IMR-90 (cell line): ENCODE measurements at regions not wholly inside any gene's neighbourhood (a gene's known extent, or its start where the extent isn't known, plus 50 kb on each side); places are given as distances from the start of the nearest gene placed in this dataset.

Experiments used
- ATAC-seq: fragments of 200-7000 bp; cut with Tn5 transposase; 2 replicates; pipeline ENCODE4 v1.9.1; 2020; ENCODE audit warnings: low read depth, mild to moderate bottlenecking, moderate library complexity
- BruUV-seq: library from RNA; stranded (reverse); fragments of 400-500 nt; replicated peaks from 2 replicates; lab custom pipeline; 2021; lab: Mats Ljungman, UMichigan
- CTCF ChIA-PET: fragments of 300-600 bp; formaldehyde crosslinking; extraction: SDS; loops from one replicate; lab custom pipeline; 2021; ENCODE audit warnings: antibody characterized with exemption; lab: Yijun Ruan, JAX
- POLR2A ChIA-PET: fragments of 300-600 bp; sonication (Branson Sonifier 250); formaldehyde crosslinking; loops from one replicate; lab custom pipeline; 2022; ENCODE audit warnings: antibody characterized with exemption; ENCODE audit not compliant: unreplicated experiment; lab: Charles Lee
- DNase-seq: peaks from one replicate; pipeline ENCODE4 v3.0.0; 2013
- H2AFZ ChIP-seq: replicated peaks from 2 replicates; pipeline ENCODE3; 2013; ENCODE audit warnings: low read length, mild to moderate bottlenecking; ENCODE audit not compliant: poor library complexity
- H2AK5ac ChIP-seq: 2 replicates; pipeline ENCODE4 v1.6.1; 2013; ENCODE audit warnings: low read depth, low read length, inconsistent platforms
- H2AK9ac ChIP-seq: replicated peaks from 2 replicates; pipeline ENCODE3; 2013; ENCODE audit warnings: mild to moderate bottlenecking, low read depth, low read length, moderate library complexity; ENCODE audit not compliant: poor library complexity
- H2BK120ac ChIP-seq: 2 replicates; pipeline ENCODE4 v1.6.1; 2013; ENCODE audit warnings: low read depth, low read length, inconsistent platforms
- H2BK15ac ChIP-seq: 3 replicates; pipeline ENCODE4 v1.6.1; 2013; ENCODE audit warnings: low read depth, low read length, inconsistent platforms
- H2BK20ac ChIP-seq: 2 replicates; pipeline ENCODE4 v1.6.1; 2013; ENCODE audit warnings: low read depth, mild to moderate bottlenecking, inconsistent platforms, low read length, moderate library complexity
- H2BK5ac ChIP-seq: 2 replicates; pipeline ENCODE4 v1.6.1; 2013; ENCODE audit warnings: mild to moderate bottlenecking, low read depth, low read length, inconsistent platforms; ENCODE audit not compliant: poor library complexity, severe bottlenecking
- H3K14ac ChIP-seq: replicated peaks from 2 replicates; pipeline ENCODE4 v1.6.1; 2013; ENCODE audit warnings: low read depth, low read length, inconsistent platforms
- H3K18ac ChIP-seq: 2 replicates; pipeline ENCODE4 v1.6.1; 2013; ENCODE audit warnings: low read depth, low read length, control low read depth
- H3K23ac ChIP-seq: 2 replicates; pipeline ENCODE4 v1.6.1; 2013; ENCODE audit warnings: low read depth, low read length, inconsistent platforms
- H3K27ac ChIP-seq: 2 replicates; pipeline ENCODE4 v1.5.1; 2013; ENCODE audit warnings: mild to moderate bottlenecking, control low read depth, low read length; ENCODE audit not compliant: insufficient read depth
- H3K27me3 ChIP-seq: 2 replicates; pipeline ENCODE4 v1.6.1; 2013; ENCODE audit warnings: low read length; ENCODE audit not compliant: control insufficient read depth, insufficient read depth
- H3K36me3 ChIP-seq: 2 replicates; pipeline ENCODE4 v1.6.1; 2013; ENCODE audit warnings: low read length, mixed read lengths; ENCODE audit not compliant: control insufficient read depth, insufficient read depth
- H3K4ac ChIP-seq: 2 replicates; pipeline ENCODE4 v1.6.1; 2013; ENCODE audit warnings: low read depth, low read length, inconsistent platforms
- H3K4me1 ChIP-seq: 2 replicates; pipeline ENCODE4 v1.6.1; 2013; ENCODE audit warnings: low read length, mixed read lengths; ENCODE audit not compliant: control insufficient read depth, insufficient read depth
- H3K4me2 ChIP-seq: 2 replicates; pipeline ENCODE4 v1.6.1; 2013; ENCODE audit warnings: low read depth, mild to moderate bottlenecking, control low read depth, low read length, moderate library complexity
- H3K4me3 ChIP-seq: 2 replicates; pipeline ENCODE4 v1.5.1; 2013; ENCODE audit warnings: low read depth, mild to moderate bottlenecking, control low read depth, low read length, moderate library complexity; ENCODE audit not compliant: insufficient read depth
- H3K56ac ChIP-seq: 2 replicates; pipeline ENCODE4 v1.6.1; 2013; ENCODE audit warnings: low read length, inconsistent platforms; ENCODE audit not compliant: insufficient read depth; ENCODE audit errors: extremely low read depth
- H3K79me1 ChIP-seq, 2 experiments: 2 replicates each; pipeline ENCODE4 v1.6.1; 2013; ENCODE audit warnings: low read length in 2 of 2, inconsistent platforms in 1 of 2, low read depth in 1 of 2
- H3K9ac ChIP-seq: 2 replicates; pipeline ENCODE4 v1.6.1; 2013; ENCODE audit warnings: low read depth, low read length, control low read depth
- H3K9me1 ChIP-seq: 2 replicates; pipeline ENCODE4 v1.6.1; 2013; ENCODE audit warnings: low read length, inconsistent platforms; ENCODE audit not compliant: insufficient read depth
- H3K9me3 ChIP-seq: 2 replicates; pipeline ENCODE4 v1.6.1; 2013; ENCODE audit warnings: low read length; ENCODE audit not compliant: control insufficient read depth, insufficient read depth
- H4K20me1 ChIP-seq: 2 replicates; pipeline ENCODE4 v1.6.1; 2013; ENCODE audit warnings: low read length, inconsistent platforms; ENCODE audit not compliant: insufficient read depth
- H4K5ac ChIP-seq: 2 replicates; pipeline ENCODE4 v1.6.1; 2013; ENCODE audit warnings: mild to moderate bottlenecking, low read depth, low read length, control low read depth
- H4K8ac ChIP-seq, 2 experiments: 2 replicates each; pipeline ENCODE4 v1.6.1; 2013; ENCODE audit warnings: low read depth in 2 of 2, low read length in 2 of 2, control low read depth in 1 of 2, inconsistent platforms in 1 of 2
- H4K91ac ChIP-seq: 2 replicates; pipeline ENCODE4 v1.6.1; 2013; ENCODE audit warnings: low read depth, low read length, inconsistent platforms; ENCODE audit not compliant: insufficient read depth
- BHLHE40 ChIP-seq: fragments of 150-350 bp; IDR thresholded peaks from 2 replicates; pipeline ENCODE4 v1.6.1; 2016; ENCODE audit warnings: mild to moderate bottlenecking, low read depth, low read length
- CTCF ChIP-seq: conservative IDR thresholded peaks from 2 replicates; pipeline ENCODE4 v1.5.1; 2012; ENCODE audit warnings: mild to moderate bottlenecking, low read depth, low read length, improper control_type of control experiment
- ELK1 ChIP-seq: fragments of 150-350 bp; IDR thresholded peaks from 2 replicates; pipeline ENCODE4 v1.6.1; 2016; ENCODE audit warnings: low read depth, mild to moderate bottlenecking, low read length, moderate library complexity, borderline replicate concordance
- MAFK ChIP-seq: IDR thresholded peaks from 2 replicates; pipeline ENCODE4 v1.6.1; 2012; ENCODE audit warnings: low read depth, low read length, improper control_type of control experiment
- MXI1 ChIP-seq: IDR thresholded peaks from 2 replicates; pipeline ENCODE4 v1.6.1; 2012; ENCODE audit warnings: low read depth, mild to moderate bottlenecking, low read length, moderate library complexity, borderline replicate concordance
- RFX5 ChIP-seq: IDR thresholded peaks from 2 replicates; pipeline ENCODE4 v1.8.0; 2012; ENCODE audit warnings: low read depth, mild to moderate bottlenecking, low read length, moderate library complexity
- SMC3 ChIP-seq: fragments of 150-350 bp; IDR thresholded peaks from 2 replicates; pipeline ENCODE4 v1.6.1; 2016; ENCODE audit warnings: low read depth, mild to moderate bottlenecking, antibody characterized with exemption, low read length, moderate library complexity
- WGBS, 2 experiments: methylation state at CpG; one replicate each; pipeline versions ENCODE4 v1.1.5 to v1.1.7; 2013; ENCODE audit warnings: missing lambda C conversion rate in 2 of 2; ENCODE audit not compliant: insufficient read length in 1 of 2; ENCODE audit errors: extremely low coverage in 2 of 2; 5-methylcytosine and 5-hydroxymethylcytosine counted together
- dilution Hi-C: fragments of 300-500 bp; cut with HindIII; formaldehyde crosslinking; loops from one replicate; pipeline ENCODE4 v1.14.3; 2018; ENCODE audit warnings: low sequenced_read_pairs; ENCODE audit not compliant: unreplicated experiment
- in situ Hi-C: fragments of 300-500 bp; cut with MboI; formaldehyde crosslinking; loops from 3 replicates; pipeline ENCODE4 v1.14.3; 2019; ENCODE audit warnings: low sequenced_read_pairs, inconsistent platforms, mixed read lengths
- intact Hi-C: fragments of 100-400 bp; cut with micrococcal nuclease; formaldehyde crosslinking; loops from 2 replicates; pipeline ENCODE4 v1.10.0; 2022

- Histone ChIP-seq H3K79me1 (no peaks in the 10 kb centered on the region), H4K20me1 (no peaks in the 10 kb centered on the region), H4K8ac (no peak overlapping the region), H3K23ac (no peak overlapping the region), H3K27ac (no peak overlapping the region), H3K4me3 (no peak overlapping the region), H4K91ac (no peak overlapping the region), H2BK5ac (no peak overlapping the region), H3K27me3 (no peaks in the 10 kb centered on the region), H3K4ac (no peak overlapping the region), H3K14ac (no peak overlapping the region), H3K4me2 (no peak overlapping the region), H2AK5ac (no peak overlapping the region), H4K5ac (no peak overlapping the region), H3K4me1 (no peaks in the 10 kb centered on the region), H2BK15ac (no peak overlapping the region), H3K9me3 (no peaks in the 10 kb centered on the region; the same call in 1 of the 2 replicates), H3K18ac (no peak overlapping the region), H2BK20ac (no peak overlapping the region), H3K36me3 (no peaks in the 10 kb centered on the region), H3K56ac (no peak overlapping the region), H2AFZ (no peak overlapping the region), H2AK9ac (no peak overlapping the region), H3K9ac (no peak overlapping the region), H3K9me1 (no peaks in the 10 kb centered on the region), H2BK120ac (no peak overlapping the region)
- ChIA-PET CTCF (no interaction called here), POLR2A (no interaction called here)
- no TSS peak for BruUV-seq
- TF ChIP-seq MAFK (no peak), MXI1 (no peak), BHLHE40 (no peak), ELK1 (no peak), SMC3 (no peak), CTCF (no peak), RFX5 (no peak)
- in situ Hi-C loops = no loop called here
- dilution Hi-C loops = no loop called here
- ATAC-seq = no peak
- intact Hi-C loops = no loop called here
- no peak for DNase-seq
- no CpG with 5 or more reads among the region's 3 CpGs for WGBS, 2 experiments
Observed at GRCh38 chr2:147364597-147364996, 480.2 kb upstream of the ACVR2A start.
